ENCODE measurements at regions not wholly inside any gene's neighbourhood (a gene's known extent, or its start where the extent isn't known, plus 50 kb on each side); places are given as distances from the start of the nearest gene placed in this dataset.

- no peaks in the 10 kb centered on the region for H3K4me1 ChIP-seq (ENCODE audit: control insufficient read depth in 1 of 2, insufficient read depth in 2 of 2, low read length in 2 of 2)
- H3K4me2 ChIP-seq (replicated peaks; ENCODE audit: extremely low read depth, low read length, poor library complexity, severe bottlenecking) = no peak overlapping the region
- no peak for DNase-seq
- no peak overlapping the region for H3K27ac ChIP-seq (ENCODE audit: low read depth in 1 of 2, low read length in 2 of 2)
- H4K20me1 ChIP-seq (ENCODE audit: insufficient read depth, low read length) = no peaks in the 10 kb centered on the region
- Mint-ChIP-seq H3K4me3 (no peak overlapping the region), H3K36me3 (no peaks in the 10 kb centered on the region), H3K4me1 (no peaks in the 10 kb centered on the region), H3K27ac (no peak overlapping the region), H3K27me3 (ENCODE audit: low read depth in 3 of 3) (no peaks in the 10 kb centered on the region), H3K9me3 (peaks cover 0 to 9% (median 2%) of the 10 kb centered on the region in 7 donors)
- intact Hi-C loops (cut with micrococcal nuclease) = no loop called here
- no peak overlapping the region for H3K4me3 ChIP-seq (replicated peaks in 1 of 3; ENCODE audit: low read depth in 2 of 3, low read length in 3 of 3)
- TF ChIP-seq CTCF (IDR thresholded peaks at IDR 0.05) = no peak
- no peaks in the 10 kb centered on the region for H3K36me3 ChIP-seq (replicated peaks in 1 of 2; ENCODE audit: control insufficient read depth in 1 of 2, insufficient read depth in 2 of 2, low read length in 2 of 2)
- no peak overlapping the region for H2AFZ ChIP-seq (ENCODE audit: insufficient read depth, low read depth, low read length, poor library complexity, severe bottlenecking)
- no peaks in the 10 kb centered on the region for H3K27me3 ChIP-seq (ENCODE audit: control insufficient read depth in 2 of 2, insufficient read depth in 2 of 2, low read length in 2 of 2)
- H3K9me3 ChIP-seq (replicated peaks in 1 of 2; ENCODE audit: control insufficient read depth in 1 of 2, insufficient read depth in 1 of 2, low read length in 2 of 2) = peaks cover 4 to 8% of the 10 kb centered on the region in 2 donors
- H3K9ac ChIP-seq (ENCODE audit: insufficient read depth, low read length, poor library complexity, severe bottlenecking) = no peak overlapping the region
- no peaks in the 10 kb centered on the region for H3K79me2 ChIP-seq (ENCODE audit: insufficient read depth, low read length)
Observed at GRCh38 chr2:163481515-163481914, 254.3 kb downstream of the FIGN start.

- Histone ChIP-seq H3K4me2 (replicated peaks; ENCODE audit: extremely low read depth, low read length, poor library complexity, severe bottlenecking) (no peak overlapping the region), H3K27me3 (ENCODE audit: control insufficient read depth in 2 of 2, insufficient read depth in 2 of 2, low read length in 2 of 2) (no peaks in the 10 kb centered on the region), H3K4me3 (replicated peaks in 1 of 3; ENCODE audit: low read depth in 2 of 3, low read length in 3 of 3) (no peak overlapping the region), H3K9ac (ENCODE audit: insufficient read depth, low read length, poor library complexity, severe bottlenecking) (no peak overlapping the region), H3K4me1 (ENCODE audit: control insufficient read depth in 1 of 2, insufficient read depth in 2 of 2, low read length in 2 of 2) (no peaks in the 10 kb centered on the region), H3K9me3 (replicated peaks in 1 of 2; ENCODE audit: control insufficient read depth in 1 of 2, insufficient read depth in 1 of 2, low read length in 2 of 2) (peaks cover 4 to 8% of the 10 kb centered on the region in 2 donors), H3K79me2 (ENCODE audit: insufficient read depth, low read length) (no peaks in the 10 kb centered on the region), H3K27ac (ENCODE audit: low read depth in 1 of 2, low read length in 2 of 2) (no peak overlapping the region), H2AFZ (ENCODE audit: insufficient read depth, low read depth, low read length, poor library complexity, severe bottlenecking) (no peak overlapping the region), H3K36me3 (replicated peaks in 1 of 2; ENCODE audit: control insufficient read depth in 1 of 2, insufficient read depth in 2 of 2, low read length in 2 of 2) (no peaks in the 10 kb centered on the region), H4K20me1 (ENCODE audit: insufficient read depth, low read length) (no peaks in the 10 kb centered on the region)
- no peak for DNase-seq
- WGBS (ENCODE audit: insufficient coverage) = 89% methylated on average over 8 of the region's 9 CpGs
- TF ChIP-seq CTCF (IDR thresholded peaks at IDR 0.05) = no peak
- H3K36me3 Mint-ChIP-seq = no peaks in the 10 kb centered on the region
- peaks cover 0 to 7% (median 2%) of the 10 kb centered on the region in 7 donors for H3K9me3 Mint-ChIP-seq
- intact Hi-C loops (cut with micrococcal nuclease) = no loop called here
- no peak overlapping the region for H3K27ac Mint-ChIP-seq
- no peaks in the 10 kb centered on the region for H3K27me3 Mint-ChIP-seq (ENCODE audit: low read depth in 3 of 3)
- no peak overlapping the region for H3K4me3 Mint-ChIP-seq
- H3K4me1 Mint-ChIP-seq = no peaks in the 10 kb centered on the region
Observed at GRCh38 chr2:163479599-163479998, 256.2 kb downstream of the FIGN start.

Data from CD14-positive monocyte (primary cell).